Fibroblast of villous mesenchyme (primary cell): ENCODE measurements at regions not wholly inside any gene's neighbourhood (a gene's known extent, or its start where the extent isn't known, plus 50 kb on each side); places are given as distances from the start of the nearest gene placed in this dataset.

ENCODE experiments used
- DNase-seq: peaks from one replicate; pipeline ENCODE4 v3.0.0-alpha.2; 2010; ENCODE audit warnings: low read depth
- H3K4me3 ChIP-seq: 2 replicates; pipeline ENCODE4 v1.5.1; 2011; ENCODE audit warnings: low read depth, mild to moderate bottlenecking, low read length
- TF ChIP-seq, protein P1 (sequence below): IDR thresholded peaks from 2 replicates; pipeline ENCODE4 v1.5.1; 2012; ENCODE audit warnings: low read depth, mild to moderate bottlenecking, low read length; ENCODE audit not compliant: insufficient read depth

DNA sequence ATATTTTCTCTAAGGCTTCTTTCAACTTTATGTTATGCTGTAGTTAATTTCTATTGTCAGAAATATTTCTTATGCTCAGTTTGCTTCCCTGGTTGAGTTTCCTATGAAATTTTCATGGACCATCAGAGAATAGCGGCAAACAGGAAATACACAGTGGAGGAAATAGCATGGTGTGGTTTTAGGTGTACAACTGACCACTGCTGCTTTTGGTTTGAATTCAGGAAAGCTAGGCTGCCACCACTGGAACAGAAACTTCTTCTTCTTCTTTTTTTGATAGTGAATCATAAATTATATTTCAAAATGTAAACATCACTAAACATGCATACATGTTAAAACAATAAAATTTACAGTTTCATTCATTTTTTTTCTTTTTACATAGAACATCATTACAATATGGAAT, 316.6 kb upstream of the TGFBR2 start:
- TF ChIP-seq, protein P1, sequence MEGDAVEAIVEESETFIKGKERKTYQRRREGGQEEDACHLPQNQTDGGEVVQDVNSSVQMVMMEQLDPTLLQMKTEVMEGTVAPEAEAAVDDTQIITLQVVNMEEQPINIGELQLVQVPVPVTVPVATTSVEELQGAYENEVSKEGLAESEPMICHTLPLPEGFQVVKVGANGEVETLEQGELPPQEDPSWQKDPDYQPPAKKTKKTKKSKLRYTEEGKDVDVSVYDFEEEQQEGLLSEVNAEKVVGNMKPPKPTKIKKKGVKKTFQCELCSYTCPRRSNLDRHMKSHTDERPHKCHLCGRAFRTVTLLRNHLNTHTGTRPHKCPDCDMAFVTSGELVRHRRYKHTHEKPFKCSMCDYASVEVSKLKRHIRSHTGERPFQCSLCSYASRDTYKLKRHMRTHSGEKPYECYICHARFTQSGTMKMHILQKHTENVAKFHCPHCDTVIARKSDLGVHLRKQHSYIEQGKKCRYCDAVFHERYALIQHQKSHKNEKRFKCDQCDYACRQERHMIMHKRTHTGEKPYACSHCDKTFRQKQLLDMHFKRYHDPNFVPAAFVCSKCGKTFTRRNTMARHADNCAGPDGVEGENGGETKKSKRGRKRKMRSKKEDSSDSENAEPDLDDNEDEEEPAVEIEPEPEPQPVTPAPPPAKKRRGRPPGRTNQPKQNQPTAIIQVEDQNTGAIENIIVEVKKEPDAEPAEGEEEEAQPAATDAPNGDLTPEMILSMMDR: no peak
- no peak overlapping the region for H3K4me3 ChIP-seq
- DNase-seq: no peak

GRCh38 chr3:30290479-30290878, 315.9 kb upstream of the TGFBR2 start:
- TF ChIP-seq, protein P1: no peak
- H3K4me3 ChIP-seq: no peak overlapping the region
- no peak for DNase-seq

- TF ChIP-seq, protein P1: no peak
- no peak overlapping the region for H3K4me3 ChIP-seq
- DNase-seq: no peak
These were observed 314.1 kb upstream of the TGFBR2 start for GRCh38 chr3:30292192-30292893.

DNA sequence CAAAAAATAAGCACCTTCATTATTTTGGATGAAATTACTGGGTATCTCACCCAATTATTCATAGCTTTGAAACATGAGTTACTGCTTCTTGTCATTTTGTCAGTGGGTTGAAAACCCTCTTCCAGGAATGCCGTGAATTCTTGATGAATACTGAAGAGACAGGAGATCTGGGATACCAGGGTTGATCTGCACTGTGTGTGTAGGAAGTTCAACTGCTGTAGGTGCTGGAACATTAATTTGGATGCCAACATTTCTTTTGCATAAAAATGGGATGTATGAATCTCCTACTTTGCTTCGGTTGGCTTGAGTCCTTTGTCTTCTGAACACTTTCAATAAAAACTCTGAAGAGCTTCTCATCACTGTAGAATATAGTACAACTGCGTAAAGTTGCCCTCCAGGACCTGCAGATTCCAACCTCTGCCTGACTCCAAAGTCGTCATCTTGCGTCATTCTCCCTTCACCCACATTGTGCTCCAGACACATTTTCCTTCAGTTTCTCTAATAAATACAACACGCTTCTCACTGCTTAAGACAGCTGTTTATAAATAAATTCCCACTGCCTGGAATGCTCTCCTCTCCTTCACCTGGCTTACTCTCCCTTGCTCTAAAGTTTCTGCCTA, 312.7 kb upstream of the TGFBR2 start:
- no peak for DNase-seq
- H3K4me3 ChIP-seq: no peak overlapping the region
- TF ChIP-seq, protein P1: no peak

DNA sequence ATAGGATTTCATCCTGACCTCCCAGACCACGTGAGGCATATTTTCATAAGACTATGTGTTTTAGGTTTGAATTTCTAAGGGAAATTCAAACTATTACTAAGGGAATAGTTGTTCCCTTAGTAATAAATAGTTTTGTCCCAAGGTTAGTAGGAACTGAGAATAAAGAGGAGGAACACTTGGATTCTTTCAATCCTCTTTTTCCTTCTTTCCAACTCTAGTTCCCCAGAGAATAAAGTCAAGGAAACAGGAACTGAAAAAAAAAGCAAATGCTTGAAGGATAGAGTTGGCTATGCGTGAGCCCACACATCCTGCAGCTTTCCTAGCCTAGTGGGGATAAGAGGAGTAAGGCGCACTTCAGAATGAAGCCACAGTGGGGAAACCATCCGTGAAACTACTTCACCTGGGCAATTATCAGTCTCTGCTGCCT, 312.1 kb upstream of the TGFBR2 start:
- H3K4me3 ChIP-seq: no peak overlapping the region
- TF ChIP-seq, protein P1: no peak
- no peak for DNase-seq

DNA sequence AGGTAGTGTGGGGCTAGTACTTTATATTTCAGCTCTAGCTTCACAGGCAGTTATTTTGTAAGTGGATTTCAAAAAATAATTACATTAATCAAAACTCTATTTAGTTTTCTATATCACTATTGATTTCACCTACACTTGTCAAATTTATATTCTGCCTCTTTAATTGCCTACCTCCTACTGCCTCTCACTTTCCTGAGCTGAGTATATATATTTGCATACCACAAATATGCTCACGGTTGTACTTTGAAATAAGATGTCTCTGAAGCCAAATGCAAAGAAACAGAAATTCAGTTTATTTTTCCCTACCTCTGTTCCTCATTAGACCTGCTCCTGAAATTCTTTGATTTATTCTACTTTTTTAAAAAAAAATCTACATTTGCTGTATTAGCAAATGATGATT, 309.3 kb upstream of the TGFBR2 start:
- DNase-seq: no peak
- H3K4me3 ChIP-seq: no peak overlapping the region
- TF ChIP-seq, protein P1: no peak
